Left lung (tissue), 4 donors: ENCODE measurements at regions not wholly inside any gene's neighbourhood (a gene's known extent, or its start where the extent isn't known, plus 50 kb on each side); places are given as distances from the start of the nearest gene placed in this dataset.
"Not testable (repeated sequence)": the region's sequence is repeated elsewhere in the genome, so short reads cannot be mapped to it uniquely, and the experiment has no call there.

Source experiments
- ATAC-seq: fragments of 200-7000 bp; cut with Tn5 transposase; one replicate; pipeline ENCODE4 v1.9.1; 2020; ENCODE audit warnings: moderate library complexity
- DNase-seq, 4 donors: peaks; one replicate each; pipeline ENCODE4 v3.0.0-alpha.2; 2013 to 2020
- H3K27ac ChIP-seq, 2 donors: fragments of 200-600 bp; sonication (generic) in 1 of 2; one replicate each; pipeline versions ENCODE4 v1.5.0 to v1.8.0; 2020 to 2021
- H3K27me3 ChIP-seq, 2 donors: fragments of 200-600 bp; sonication (generic) in 1 of 2; one replicate each; pipeline versions ENCODE4 v1.5.0 to v1.8.0; 2020 to 2021
- H3K36me3 ChIP-seq, 2 donors: fragments of 200-600 bp; sonication (generic) in 1 of 2; one replicate each; pipeline versions ENCODE4 v1.5.0 to v1.8.0; 2020 to 2021
- H3K4me1 ChIP-seq, 2 donors: fragments of 200-600 bp; one replicate each; pipeline ENCODE4 v1.8.0; 2021
- H3K4me3 ChIP-seq, 2 donors: fragments of 200-600 bp; sonication (generic) in 1 of 2; one replicate each; pipeline versions ENCODE4 v1.5.0 to v1.8.0; 2020 to 2021; ENCODE audit warnings: mild to moderate bottlenecking in 1 of 2
- H3K9me3 ChIP-seq, 2 donors: fragments of 200-600 bp; sonication (generic) in 1 of 2; one replicate each; pipeline versions ENCODE4 v1.5.0 to v1.8.0; 2020 to 2021
- intact Hi-C, 2 donors: fragments of 100-400 bp; cut with DNase I; formaldehyde crosslinking; loops; one replicate each; pipeline versions ENCODE4 v1.11.2 to v1.14.2; 2022
- TF ChIP-seq, protein P1 (sequence below), 2 donors: fragments of 200-600 bp; sonication (generic) in 1 of 2; IDR thresholded peaks; one replicate each; pipeline versions ENCODE4 v1.5.0 to v1.8.0; 2021; ENCODE audit warnings: antibody characterized with exemption in 2 of 2
- donor health status: DM: no; HTN: yes; CAD: no.
- donor health status: DM: no; HTN: no; CAD: no.

DNA sequence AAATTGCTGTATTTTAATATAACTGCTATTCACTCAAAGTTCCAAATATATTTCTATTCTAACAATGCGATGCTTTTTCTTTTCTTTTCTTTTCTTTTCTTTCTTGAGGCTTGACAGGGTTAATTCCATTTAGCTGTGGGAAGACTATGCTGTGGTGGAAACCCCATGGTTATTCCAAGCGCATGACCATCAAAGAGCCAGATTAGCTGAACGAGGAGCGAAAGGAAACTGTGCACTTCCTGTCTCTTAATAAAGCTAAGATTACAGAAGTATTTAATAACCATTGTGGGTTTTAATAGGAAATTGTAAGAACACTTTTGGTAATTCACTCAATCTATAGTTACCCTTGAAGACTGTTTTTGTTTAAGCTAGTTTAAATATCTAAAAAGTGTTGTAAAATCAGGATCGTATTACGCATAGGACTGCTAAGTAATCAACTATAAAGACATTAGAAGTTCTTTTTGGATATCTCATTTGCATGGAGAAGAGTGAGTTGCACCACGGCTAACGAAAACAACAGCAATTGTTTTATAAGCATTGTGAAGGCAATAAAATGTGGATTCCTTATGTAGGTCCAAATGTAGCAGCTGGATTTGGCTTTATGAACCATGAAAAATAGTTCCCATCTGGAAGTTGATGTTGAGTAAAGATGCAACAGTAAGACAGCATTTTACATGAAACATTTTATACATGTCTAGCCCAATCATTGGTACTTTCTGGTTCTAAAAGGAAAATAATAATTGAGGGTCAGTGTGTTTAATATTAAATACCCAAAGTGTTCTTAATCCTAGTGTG, 105.4 kb downstream of the ZIC1 start:
- ATAC-seq (no peak), DNase-seq (peak in 2 of 4 donors; percentile 51 to 55)
- Histone ChIP-seq H3K27ac (no peak overlapping the region), H3K4me1 (no peaks in the 10 kb centered on the region), H3K36me3 (no peaks in the 10 kb centered on the region), H3K27me3 (no peaks in the 10 kb centered on the region), H3K9me3 (no peaks in the 10 kb centered on the region), H3K4me3 (no peak overlapping the region)
- TF ChIP-seq, protein P1, sequence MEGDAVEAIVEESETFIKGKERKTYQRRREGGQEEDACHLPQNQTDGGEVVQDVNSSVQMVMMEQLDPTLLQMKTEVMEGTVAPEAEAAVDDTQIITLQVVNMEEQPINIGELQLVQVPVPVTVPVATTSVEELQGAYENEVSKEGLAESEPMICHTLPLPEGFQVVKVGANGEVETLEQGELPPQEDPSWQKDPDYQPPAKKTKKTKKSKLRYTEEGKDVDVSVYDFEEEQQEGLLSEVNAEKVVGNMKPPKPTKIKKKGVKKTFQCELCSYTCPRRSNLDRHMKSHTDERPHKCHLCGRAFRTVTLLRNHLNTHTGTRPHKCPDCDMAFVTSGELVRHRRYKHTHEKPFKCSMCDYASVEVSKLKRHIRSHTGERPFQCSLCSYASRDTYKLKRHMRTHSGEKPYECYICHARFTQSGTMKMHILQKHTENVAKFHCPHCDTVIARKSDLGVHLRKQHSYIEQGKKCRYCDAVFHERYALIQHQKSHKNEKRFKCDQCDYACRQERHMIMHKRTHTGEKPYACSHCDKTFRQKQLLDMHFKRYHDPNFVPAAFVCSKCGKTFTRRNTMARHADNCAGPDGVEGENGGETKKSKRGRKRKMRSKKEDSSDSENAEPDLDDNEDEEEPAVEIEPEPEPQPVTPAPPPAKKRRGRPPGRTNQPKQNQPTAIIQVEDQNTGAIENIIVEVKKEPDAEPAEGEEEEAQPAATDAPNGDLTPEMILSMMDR (IDR thresholded peaks at IDR 0.05): no peak
- intact Hi-C loops: no loop called here

DNA sequence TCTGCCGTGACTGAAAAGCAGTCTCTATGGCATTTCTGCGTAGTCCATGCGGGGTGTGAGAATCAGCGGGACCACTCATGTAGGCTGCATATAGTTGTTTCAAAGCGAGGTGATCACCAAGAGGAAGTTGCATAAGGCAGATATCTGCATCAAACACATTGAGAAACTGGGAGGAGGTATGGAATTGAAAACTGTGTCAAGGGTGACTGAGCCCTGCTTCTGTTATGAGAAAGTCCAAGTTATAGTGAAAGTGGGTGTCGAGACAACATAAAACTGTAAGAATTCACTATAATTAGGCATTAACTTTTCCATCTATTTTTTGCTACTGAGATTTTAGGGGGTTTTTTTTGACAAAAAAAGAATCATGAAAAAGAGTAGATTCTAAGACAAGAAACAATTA, 109.3 kb downstream of the ZIC1 start:
- no peaks in the 10 kb centered on the region for H3K9me3 ChIP-seq
- TF ChIP-seq, protein P1 (IDR thresholded peaks at IDR 0.05): no peak
- DNase-seq: no peak
- no peak overlapping the region for H3K4me3 ChIP-seq
- no peaks in the 10 kb centered on the region for H3K36me3 ChIP-seq
- no peaks in the 10 kb centered on the region for H3K27me3 ChIP-seq
- no peaks in the 10 kb centered on the region for H3K4me1 ChIP-seq
- intact Hi-C loops: no loop called here
- H3K27ac ChIP-seq: no peak overlapping the region
- no peak for ATAC-seq

GRCh38 chr3:147521646-147522045, 112.5 kb downstream of the ZIC1 start:
- Histone ChIP-seq H3K27ac (no peak overlapping the region), H3K36me3 (no peaks in the 10 kb centered on the region), H3K4me3 (no peak overlapping the region), H3K4me1 (no peaks in the 10 kb centered on the region), H3K9me3 (peaks cover 0 to 9% of the 10 kb centered on the region in 2 donors), H3K27me3 (no peaks in the 10 kb centered on the region)
- intact Hi-C loops: no loop called here
- no peak for DNase-seq
- TF ChIP-seq, protein P1 (IDR thresholded peaks at IDR 0.05): no peak
- ATAC-seq: no peak

- intact Hi-C loops, H3K27ac ChIP-seq, H3K36me3 ChIP-seq, DNase-seq, H3K4me3 ChIP-seq, H3K27me3 ChIP-seq, H3K4me1 ChIP-seq, ATAC-seq: not testable (repeated sequence)
- peaks cover 0 to 16% of the 10 kb centered on the region in 2 donors for H3K9me3 ChIP-seq
These were observed 113.6 kb downstream of the ZIC1 start for GRCh38 chr3:147522780-147523179.

- H3K36me3 ChIP-seq: no peaks in the 10 kb centered on the region
- no peak overlapping the region for H3K27ac ChIP-seq
- no peak for ATAC-seq
- TF ChIP-seq, protein P1 (IDR thresholded peaks at IDR 0.05): no peak
- H3K27me3 ChIP-seq: no peaks in the 10 kb centered on the region
- no peak for DNase-seq
- intact Hi-C loops: no loop called here
- H3K4me1 ChIP-seq: no peaks in the 10 kb centered on the region
- H3K4me3 ChIP-seq: no peak overlapping the region
- peaks cover 0 to 11% of the 10 kb centered on the region in 2 donors for H3K9me3 ChIP-seq
These were observed 120.4 kb downstream of the ZIC1 start for GRCh38 chr3:147529551-147529950.

DNA sequence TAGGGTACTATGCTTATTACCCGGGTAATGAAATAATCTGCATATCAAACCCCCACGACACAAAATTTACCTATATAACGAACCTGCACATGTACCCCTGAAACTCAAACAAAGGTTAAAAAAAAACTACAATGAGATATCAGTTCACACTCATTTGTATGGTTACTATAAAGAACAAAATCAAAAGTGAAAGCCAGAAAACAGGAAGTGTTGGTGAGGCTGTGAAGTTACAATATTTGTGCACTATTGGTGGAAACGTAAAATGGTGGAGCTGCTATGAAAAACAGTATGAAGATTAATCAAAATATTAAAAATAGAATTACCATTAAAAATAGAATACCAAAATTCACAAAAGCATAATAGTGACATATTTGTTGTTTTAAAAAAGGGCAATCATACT, 128.9 kb downstream of the ZIC1 start:
- TF ChIP-seq, protein P1 (IDR thresholded peaks at IDR 0.05): no peak
- DNase-seq: no peak
- intact Hi-C loops: no loop called here
- Histone ChIP-seq H3K9me3 (peaks cover 0 to 41% of the 10 kb centered on the region in 2 donors), H3K27ac (no peak overlapping the region), H3K36me3 (no peaks in the 10 kb centered on the region), H3K27me3 (no peaks in the 10 kb centered on the region), H3K4me3 (no peak overlapping the region), H3K4me1 (no peaks in the 10 kb centered on the region)
- no peak for ATAC-seq
